GM23338 (cell line): ENCODE measurements at regions not wholly inside any gene's neighbourhood (a gene's known extent, or its start where the extent isn't known, plus 50 kb on each side); places are given as distances from the start of the nearest gene placed in this dataset.

ENCODE experiments used
- ATAC-seq: fragments of 200-7000 bp; cut with Tn5 transposase; 3 replicates; pipeline ENCODE4 v1.9.1; 2020
- DNase-seq: peaks from one replicate; pipeline ENCODE4 v3.0.0-alpha.2; 2015; ENCODE audit warnings: low spot score
- H2AFZ ChIP-seq: fragments of 200-600 bp; sonication (generic); 2 replicates; pipeline ENCODE4 v1.8.0; 2016; ENCODE audit warnings: antibody characterized with exemption, mild to moderate bottlenecking, moderate library complexity
- H3F3A ChIP-seq: fragments of 200-600 bp; sonication (generic); replicated peaks from 2 replicates; pipeline ENCODE4 v1.8.0; 2017; ENCODE audit warnings: antibody characterized with exemption, mixed run types, low read depth
- H3K27ac ChIP-seq: fragments of 200-600 bp; sonication (generic); 2 replicates; pipeline ENCODE4 v1.6.1; 2016; ENCODE audit warnings: low read depth
- H3K27me3 ChIP-seq: fragments of 200-600 bp; sonication (generic); 2 replicates; pipeline ENCODE4 v1.8.0; 2016; ENCODE audit warnings: mild to moderate bottlenecking, mixed run types, moderate library complexity; ENCODE audit not compliant: insufficient read depth
- H3K36me3 ChIP-seq: fragments of 200-600 bp; sonication (generic); 2 replicates; pipeline ENCODE4 v1.8.0; 2016; ENCODE audit warnings: mild to moderate bottlenecking; ENCODE audit not compliant: insufficient read depth
- H3K4me1 ChIP-seq: fragments of 200-600 bp; sonication (generic); 2 replicates; pipeline ENCODE4 v1.8.0; 2016; ENCODE audit warnings: mild to moderate bottlenecking, moderate library complexity; ENCODE audit not compliant: insufficient read depth
- H3K4me2 ChIP-seq: fragments of 200-600 bp; sonication (generic); 2 replicates; pipeline ENCODE4 v1.7.1; 2017; ENCODE audit warnings: mixed run types
- H3K4me3 ChIP-seq: fragments of 200-600 bp; sonication (generic); 2 replicates; pipeline ENCODE4 v1.6.1; 2016; ENCODE audit warnings: mixed run types
- H3K79me2 ChIP-seq: fragments of 200-600 bp; sonication (generic); replicated peaks from 2 replicates; pipeline ENCODE4 v1.8.0; 2017; ENCODE audit warnings: mild to moderate bottlenecking; ENCODE audit not compliant: insufficient read depth
- H3K9me2 ChIP-seq: fragments of 200-600 bp; sonication (generic); 2 replicates; pipeline ENCODE4 v1.8.0; 2017; ENCODE audit not compliant: insufficient read depth
- H4K20me1 ChIP-seq: fragments of 200-600 bp; sonication (generic); replicated peaks from 2 replicates; pipeline ENCODE4 v1.8.0; 2017; ENCODE audit warnings: mild to moderate bottlenecking; ENCODE audit not compliant: insufficient read depth
- H3K27ac Mint-ChIP-seq: 2 replicates; pipeline ENCODE4 v1.8.0; 2020; ENCODE audit warnings: inconsistent platforms, mild to moderate bottlenecking, moderate library complexity, mixed read lengths
- H3K27me3 Mint-ChIP-seq: 3 replicates; pipeline ENCODE4 v1.8.0; 2022; ENCODE audit warnings: low read depth, mild to moderate bottlenecking, moderate library complexity, mixed read lengths, inconsistent platforms; ENCODE audit not compliant: insufficient read depth, poor library complexity
- H3K36me3 Mint-ChIP-seq: 3 replicates; pipeline ENCODE4 v1.8.0; 2021; ENCODE audit warnings: low read depth, mild to moderate bottlenecking, inconsistent platforms, moderate library complexity, mixed read lengths
- H3K4me1 Mint-ChIP-seq: 3 replicates; pipeline ENCODE4 v1.8.0; 2020; ENCODE audit warnings: mild to moderate bottlenecking, inconsistent platforms, mixed read lengths
- H3K4me3 Mint-ChIP-seq: 3 replicates; pipeline ENCODE4 v1.8.0; 2021; ENCODE audit warnings: moderate library complexity, mild to moderate bottlenecking, inconsistent platforms, mixed read lengths
- H3K9me3 Mint-ChIP-seq: 3 replicates; pipeline ENCODE4 v1.8.0; 2020; ENCODE audit warnings: moderate library complexity, mild to moderate bottlenecking, inconsistent platforms, mixed read lengths
- CREB1 ChIP-seq: fragments of 250-450 bp; sonication (Bioruptor Pico); IDR thresholded peaks from 2 replicates; pipeline ENCODE4 v1.5.0; 2020; ENCODE audit warnings: low read depth, mild to moderate bottlenecking, moderate library complexity
- EZH2 ChIP-seq: fragments of 200-600 bp; sonication (generic); IDR thresholded peaks from one replicate; pipeline ENCODE4 v1.8.0; 2017; ENCODE audit warnings: antibody characterized with exemption, mild to moderate bottlenecking, low read depth; ENCODE audit not compliant: unreplicated experiment
- EZH2phosphoT487 ChIP-seq: fragments of 200-600 bp; sonication (generic); IDR thresholded peaks from one replicate; pipeline ENCODE4 v1.8.1; 2018; ENCODE audit warnings: antibody characterized with exemption; ENCODE audit not compliant: unreplicated experiment
- JUNB ChIP-seq: IDR thresholded peaks from one replicate; pipeline ENCODE4 v1.6.1; 2016; ENCODE audit warnings: antibody characterized with exemption; ENCODE audit not compliant: unreplicated experiment
- NANOG ChIP-seq: IDR thresholded peaks from 2 replicates; pipeline ENCODE4 v1.6.1; 2016; ENCODE audit warnings: antibody characterized with exemption, borderline replicate concordance
- POLR2AphosphoS5 ChIP-seq: IDR thresholded peaks from 2 replicates; pipeline ENCODE4 v1.6.1; 2016; ENCODE audit warnings: antibody characterized with exemption, low read depth
- STAT1 ChIP-seq: IDR thresholded peaks from one replicate; pipeline ENCODE4 v1.6.1; 2016; ENCODE audit warnings: antibody characterized with exemption; ENCODE audit not compliant: unreplicated experiment
- ZNF114 ChIP-seq: fragments of 250-450 bp; sonication (Bioruptor Pico); IDR thresholded peaks from 2 replicates; pipeline ENCODE4 v1.5.0; 2020; ENCODE audit warnings: mild to moderate bottlenecking, moderate library complexity
- ZNF331 ChIP-seq: fragments of 250-450 bp; sonication (Bioruptor Pico); IDR thresholded peaks from 2 replicates; pipeline ENCODE4 v1.5.0; 2020; ENCODE audit warnings: low read depth, mild to moderate bottlenecking, moderate library complexity
- TF ChIP-seq, protein P1 (sequence below): IDR thresholded peaks from one replicate; pipeline ENCODE4 v1.6.1; 2018; ENCODE audit warnings: antibody characterized with exemption; ENCODE audit not compliant: unreplicated experiment
- TF ChIP-seq, protein P2 (sequence below): IDR thresholded peaks from 2 replicates; pipeline ENCODE4 v1.6.1; 2016; ENCODE audit warnings: antibody characterized with exemption
- TF ChIP-seq, protein P3 (sequence below), 2 experiments: fragments of 200-600 bp in 1 of 2; sonication (generic) in 1 of 2; conservative IDR thresholded peaks; 2 replicates each; pipeline versions ENCODE4 v1.5.1 to v1.6.1; 2016 to 2017; ENCODE audit warnings: antibody characterized with exemption in 2 of 2, low read depth in 2 of 2, mild to moderate bottlenecking in 2 of 2, moderate library complexity in 1 of 2
- TF ChIP-seq, protein P4 (sequence below): fragments of 250-450 bp; sonication (Bioruptor Pico); IDR thresholded peaks from 2 replicates; pipeline ENCODE4 v1.5.0; 2020; ENCODE audit warnings: mild to moderate bottlenecking, moderate library complexity

DNA sequence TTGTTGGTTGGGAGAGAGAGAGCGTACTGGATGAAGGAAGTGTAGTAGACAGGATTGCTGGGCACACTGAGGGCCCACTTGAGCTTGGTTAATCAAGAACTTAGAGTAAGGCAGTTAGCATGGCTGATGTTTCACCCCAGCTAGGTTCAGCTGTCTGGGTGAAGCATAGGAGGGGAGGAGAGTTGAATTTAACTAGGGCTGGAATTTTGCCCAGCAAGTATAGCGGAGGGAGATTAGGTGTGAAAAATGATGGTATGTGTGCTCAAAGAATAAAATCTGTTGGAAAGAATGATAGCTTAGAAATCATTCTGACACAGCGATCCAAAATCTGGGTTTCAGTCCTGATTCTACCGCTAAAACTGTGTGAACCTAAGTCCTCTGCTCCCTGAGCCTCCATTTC is 461.5 kb upstream of the PROX1 start:
- H3K27ac ChIP-seq: no peak overlapping the region
- TF ChIP-seq CREB1 (no peak), STAT1 (no peak), ZNF114 (CRISPR knock-in tag) (no peak), ZNF331 (CRISPR knock-in tag) (no peak), EZH2 (no peak), EZH2phosphoT487 (no peak), NANOG (no peak), JUNB (no peak), POLR2AphosphoS5 (no peak)
- TF ChIP-seq, protein P1, sequence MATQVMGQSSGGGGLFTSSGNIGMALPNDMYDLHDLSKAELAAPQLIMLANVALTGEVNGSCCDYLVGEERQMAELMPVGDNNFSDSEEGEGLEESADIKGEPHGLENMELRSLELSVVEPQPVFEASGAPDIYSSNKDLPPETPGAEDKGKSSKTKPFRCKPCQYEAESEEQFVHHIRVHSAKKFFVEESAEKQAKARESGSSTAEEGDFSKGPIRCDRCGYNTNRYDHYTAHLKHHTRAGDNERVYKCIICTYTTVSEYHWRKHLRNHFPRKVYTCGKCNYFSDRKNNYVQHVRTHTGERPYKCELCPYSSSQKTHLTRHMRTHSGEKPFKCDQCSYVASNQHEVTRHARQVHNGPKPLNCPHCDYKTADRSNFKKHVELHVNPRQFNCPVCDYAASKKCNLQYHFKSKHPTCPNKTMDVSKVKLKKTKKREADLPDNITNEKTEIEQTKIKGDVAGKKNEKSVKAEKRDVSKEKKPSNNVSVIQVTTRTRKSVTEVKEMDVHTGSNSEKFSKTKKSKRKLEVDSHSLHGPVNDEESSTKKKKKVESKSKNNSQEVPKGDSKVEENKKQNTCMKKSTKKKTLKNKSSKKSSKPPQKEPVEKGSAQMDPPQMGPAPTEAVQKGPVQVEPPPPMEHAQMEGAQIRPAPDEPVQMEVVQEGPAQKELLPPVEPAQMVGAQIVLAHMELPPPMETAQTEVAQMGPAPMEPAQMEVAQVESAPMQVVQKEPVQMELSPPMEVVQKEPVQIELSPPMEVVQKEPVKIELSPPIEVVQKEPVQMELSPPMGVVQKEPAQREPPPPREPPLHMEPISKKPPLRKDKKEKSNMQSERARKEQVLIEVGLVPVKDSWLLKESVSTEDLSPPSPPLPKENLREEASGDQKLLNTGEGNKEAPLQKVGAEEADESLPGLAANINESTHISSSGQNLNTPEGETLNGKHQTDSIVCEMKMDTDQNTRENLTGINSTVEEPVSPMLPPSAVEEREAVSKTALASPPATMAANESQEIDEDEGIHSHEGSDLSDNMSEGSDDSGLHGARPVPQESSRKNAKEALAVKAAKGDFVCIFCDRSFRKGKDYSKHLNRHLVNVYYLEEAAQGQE: no peak
- TF ChIP-seq, protein P2, sequence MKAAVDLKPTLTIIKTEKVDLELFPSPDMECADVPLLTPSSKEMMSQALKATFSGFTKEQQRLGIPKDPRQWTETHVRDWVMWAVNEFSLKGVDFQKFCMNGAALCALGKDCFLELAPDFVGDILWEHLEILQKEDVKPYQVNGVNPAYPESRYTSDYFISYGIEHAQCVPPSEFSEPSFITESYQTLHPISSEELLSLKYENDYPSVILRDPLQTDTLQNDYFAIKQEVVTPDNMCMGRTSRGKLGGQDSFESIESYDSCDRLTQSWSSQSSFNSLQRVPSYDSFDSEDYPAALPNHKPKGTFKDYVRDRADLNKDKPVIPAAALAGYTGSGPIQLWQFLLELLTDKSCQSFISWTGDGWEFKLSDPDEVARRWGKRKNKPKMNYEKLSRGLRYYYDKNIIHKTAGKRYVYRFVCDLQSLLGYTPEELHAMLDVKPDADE: no peak
- TF ChIP-seq, protein P3, sequence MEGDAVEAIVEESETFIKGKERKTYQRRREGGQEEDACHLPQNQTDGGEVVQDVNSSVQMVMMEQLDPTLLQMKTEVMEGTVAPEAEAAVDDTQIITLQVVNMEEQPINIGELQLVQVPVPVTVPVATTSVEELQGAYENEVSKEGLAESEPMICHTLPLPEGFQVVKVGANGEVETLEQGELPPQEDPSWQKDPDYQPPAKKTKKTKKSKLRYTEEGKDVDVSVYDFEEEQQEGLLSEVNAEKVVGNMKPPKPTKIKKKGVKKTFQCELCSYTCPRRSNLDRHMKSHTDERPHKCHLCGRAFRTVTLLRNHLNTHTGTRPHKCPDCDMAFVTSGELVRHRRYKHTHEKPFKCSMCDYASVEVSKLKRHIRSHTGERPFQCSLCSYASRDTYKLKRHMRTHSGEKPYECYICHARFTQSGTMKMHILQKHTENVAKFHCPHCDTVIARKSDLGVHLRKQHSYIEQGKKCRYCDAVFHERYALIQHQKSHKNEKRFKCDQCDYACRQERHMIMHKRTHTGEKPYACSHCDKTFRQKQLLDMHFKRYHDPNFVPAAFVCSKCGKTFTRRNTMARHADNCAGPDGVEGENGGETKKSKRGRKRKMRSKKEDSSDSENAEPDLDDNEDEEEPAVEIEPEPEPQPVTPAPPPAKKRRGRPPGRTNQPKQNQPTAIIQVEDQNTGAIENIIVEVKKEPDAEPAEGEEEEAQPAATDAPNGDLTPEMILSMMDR (conservative IDR thresholded peaks at IDR 0.05; ENCODE audit: low read depth in 2 of 2): no peak
- TF ChIP-seq, protein P4, sequence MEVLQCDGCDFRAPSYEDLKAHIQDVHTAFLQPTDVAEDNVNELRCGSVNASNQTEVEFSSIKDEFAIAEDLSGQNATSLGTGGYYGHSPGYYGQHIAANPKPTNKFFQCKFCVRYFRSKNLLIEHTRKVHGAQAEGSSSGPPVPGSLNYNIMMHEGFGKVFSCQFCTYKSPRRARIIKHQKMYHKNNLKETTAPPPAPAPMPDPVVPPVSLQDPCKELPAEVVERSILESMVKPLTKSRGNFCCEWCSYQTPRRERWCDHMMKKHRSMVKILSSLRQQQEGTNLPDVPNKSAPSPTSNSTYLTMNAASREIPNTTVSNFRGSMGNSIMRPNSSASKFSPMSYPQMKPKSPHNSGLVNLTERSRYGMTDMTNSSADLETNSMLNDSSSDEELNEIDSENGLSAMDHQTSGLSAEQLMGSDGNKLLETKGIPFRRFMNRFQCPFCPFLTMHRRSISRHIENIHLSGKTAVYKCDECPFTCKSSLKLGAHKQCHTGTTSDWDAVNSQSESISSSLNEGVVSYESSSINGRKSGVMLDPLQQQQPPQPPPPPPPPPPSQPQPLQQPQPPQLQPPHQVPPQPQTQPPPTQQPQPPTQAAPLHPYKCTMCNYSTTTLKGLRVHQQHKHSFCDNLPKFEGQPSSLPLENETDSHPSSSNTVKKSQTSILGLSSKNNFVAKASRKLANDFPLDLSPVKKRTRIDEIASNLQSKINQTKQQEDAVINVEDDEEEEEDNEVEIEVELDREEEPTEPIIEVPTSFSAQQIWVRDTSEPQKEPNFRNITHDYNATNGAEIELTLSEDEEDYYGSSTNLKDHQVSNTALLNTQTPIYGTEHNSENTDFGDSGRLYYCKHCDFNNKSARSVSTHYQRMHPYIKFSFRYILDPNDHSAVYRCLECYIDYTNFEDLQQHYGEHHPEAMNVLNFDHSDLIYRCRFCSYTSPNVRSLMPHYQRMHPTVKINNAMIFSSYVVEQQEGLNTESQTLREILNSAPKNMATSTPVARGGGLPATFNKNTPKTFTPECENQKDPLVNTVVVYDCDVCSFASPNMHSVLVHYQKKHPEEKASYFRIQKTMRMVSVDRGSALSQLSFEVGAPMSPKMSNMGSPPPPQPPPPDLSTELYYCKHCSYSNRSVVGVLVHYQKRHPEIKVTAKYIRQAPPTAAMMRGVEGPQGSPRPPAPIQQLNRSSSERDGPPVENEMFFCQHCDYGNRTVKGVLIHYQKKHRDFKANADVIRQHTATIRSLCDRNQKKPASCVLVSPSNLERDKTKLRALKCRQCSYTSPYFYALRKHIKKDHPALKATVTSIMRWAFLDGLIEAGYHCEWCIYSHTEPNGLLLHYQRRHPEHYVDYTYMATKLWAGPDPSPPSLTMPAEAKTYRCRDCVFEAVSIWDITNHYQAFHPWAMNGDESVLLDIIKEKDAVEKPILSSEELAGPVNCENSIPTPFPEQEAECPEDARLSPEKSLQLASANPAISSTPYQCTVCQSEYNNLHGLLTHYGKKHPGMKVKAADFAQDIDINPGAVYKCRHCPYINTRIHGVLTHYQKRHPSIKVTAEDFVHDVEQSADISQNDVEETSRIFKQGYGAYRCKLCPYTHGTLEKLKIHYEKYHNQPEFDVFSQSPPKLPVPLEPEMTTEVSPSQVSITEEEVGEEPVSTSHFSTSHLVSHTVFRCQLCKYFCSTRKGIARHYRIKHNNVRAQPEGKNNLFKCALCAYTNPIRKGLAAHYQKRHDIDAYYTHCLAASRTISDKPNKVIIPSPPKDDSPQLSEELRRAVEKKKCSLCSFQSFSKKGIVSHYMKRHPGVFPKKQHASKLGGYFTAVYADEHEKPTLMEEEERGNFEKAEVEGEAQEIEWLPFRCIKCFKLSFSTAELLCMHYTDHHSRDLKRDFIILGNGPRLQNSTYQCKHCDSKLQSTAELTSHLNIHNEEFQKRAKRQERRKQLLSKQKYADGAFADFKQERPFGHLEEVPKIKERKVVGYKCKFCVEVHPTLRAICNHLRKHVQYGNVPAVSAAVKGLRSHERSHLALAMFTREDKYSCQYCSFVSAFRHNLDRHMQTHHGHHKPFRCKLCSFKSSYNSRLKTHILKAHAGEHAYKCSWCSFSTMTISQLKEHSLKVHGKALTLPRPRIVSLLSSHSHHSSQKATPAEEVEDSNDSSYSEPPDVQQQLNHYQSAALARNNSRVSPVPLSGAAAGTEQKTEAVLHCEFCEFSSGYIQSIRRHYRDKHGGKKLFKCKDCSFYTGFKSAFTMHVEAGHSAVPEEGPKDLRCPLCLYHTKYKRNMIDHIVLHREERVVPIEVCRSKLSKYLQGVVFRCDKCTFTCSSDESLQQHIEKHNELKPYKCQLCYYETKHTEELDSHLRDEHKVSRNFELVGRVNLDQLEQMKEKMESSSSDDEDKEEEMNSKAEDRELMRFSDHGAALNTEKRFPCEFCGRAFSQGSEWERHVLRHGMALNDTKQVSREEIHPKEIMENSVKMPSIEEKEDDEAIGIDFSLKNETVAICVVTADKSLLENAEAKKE: no peak
- H3K9me2 ChIP-seq: peaks cover 27% of the 10 kb centered on the region; the same call in 1 of the 2 replicates
- H3K36me3 ChIP-seq: no peaks in the 10 kb centered on the region
- H3K27me3 Mint-ChIP-seq: no peaks in the 10 kb centered on the region
- H3K4me1 Mint-ChIP-seq: peaks cover 10% of the 10 kb centered on the region
- no peak overlapping the region for H3K4me3 Mint-ChIP-seq
- H3K27ac Mint-ChIP-seq: no peak overlapping the region
- DNase-seq (no peak), ATAC-seq (no peak)
- no peaks in the 10 kb centered on the region for H3K27me3 ChIP-seq
- peaks cover 9% of the 10 kb centered on the region; the same call in 1 of the 2 replicates for H3K4me1 ChIP-seq
- H3K4me2 ChIP-seq: no peak overlapping the region
- no peaks in the 10 kb centered on the region for H3K36me3 Mint-ChIP-seq
- H3K9me3 Mint-ChIP-seq: peaks cover 5% of the 10 kb centered on the region; the same call in 1 of the 3 replicates
- H4K20me1 ChIP-seq: no peaks in the 10 kb centered on the region
- H2AFZ ChIP-seq: no peak overlapping the region
- H3K79me2 ChIP-seq: no peaks in the 10 kb centered on the region
- H3F3A ChIP-seq: no peaks in the 10 kb centered on the region
- H3K4me3 ChIP-seq: no peak overlapping the region
